GM19468 (cell line): ENCODE measurements at regions not wholly inside any gene's neighbourhood (a gene's known extent, or its start where the extent isn't known, plus 50 kb on each side); places are given as distances from the start of the nearest gene placed in this dataset.
"Not testable (repeated sequence)": the region's sequence is repeated elsewhere in the genome, so short reads cannot be mapped to it uniquely, and the experiment has no call there.

Source experiments
- ATAC-seq: cut with Tn5 transposase; IDR thresholded peaks from one replicate; pipeline ENCODE4 v1.9.1; 2021; ENCODE audit warnings: mild to moderate bottlenecking, moderate library complexity, moderate number of reproducible peaks; ENCODE audit not compliant: unreplicated experiment; ENCODE audit errors: extremely low read depth

- ATAC-seq = not testable (repeated sequence)
These were observed 56.2 kb downstream of the SPATA31A6 start for GRCh38 chr9:42239445-42240260.

- not testable (repeated sequence) for ATAC-seq
These were observed 56.8 kb downstream of the SPATA31A6 start for GRCh38 chr9:42240261-42240579.

GRCh38 chr9:42243211-42243610 is 59.8 kb downstream of the SPATA31A6 start:
- not testable (repeated sequence) for ATAC-seq

- ATAC-seq = not testable (repeated sequence)
These were observed 60.4 kb downstream of the SPATA31A6 start for GRCh38 chr9:42243822-42244221.

- ATAC-seq = not testable (repeated sequence)
These were observed 85.3 kb downstream of the SPATA31A6 start for GRCh38 chr9:42268729-42269128.

- not testable (repeated sequence) for ATAC-seq
These were observed 85.7 kb downstream of the SPATA31A6 start for GRCh38 chr9:42269171-42269570.

GRCh38 chr9:42273191-42273590 is 89.7 kb downstream of the SPATA31A6 start:
- ATAC-seq = not testable (repeated sequence)

- no peak for ATAC-seq
These were observed 91.7 kb downstream of the SPATA31A6 start for GRCh38 chr9:42275141-42275540.

- ATAC-seq = not testable (repeated sequence)
These were observed 99.2 kb downstream of the SPATA31A6 start for GRCh38 chr9:42282531-42283178.

GRCh38 chr9:42283179-42283543 is 99.7 kb downstream of the SPATA31A6 start:
- not testable (repeated sequence) for ATAC-seq

GRCh38 chr9:42286145-42286845 is 102.8 kb downstream of the SPATA31A6 start:
- ATAC-seq = not testable (repeated sequence)

- not testable (repeated sequence) for ATAC-seq
These were observed 104.8 kb downstream of the SPATA31A6 start for GRCh38 chr9:42288002-42288864.

- ATAC-seq = not testable (repeated sequence)
These were observed 105.4 kb downstream of the SPATA31A6 start for GRCh38 chr9:42288865-42289229.

- not testable (repeated sequence) for ATAC-seq
These were observed 116.7 kb downstream of the SPATA31A6 start for GRCh38 chr9:42300124-42300523.

GRCh38 chr9:42306625-42307024 is 123.2 kb downstream of the SPATA31A6 start:
- ATAC-seq = not testable (repeated sequence)

GRCh38 chr9:42307449-42307848 is 124.0 kb downstream of the SPATA31A6 start:
- not testable (repeated sequence) for ATAC-seq

- not testable (repeated sequence) for ATAC-seq
These were observed 127.5 kb downstream of the SPATA31A6 start for GRCh38 chr9:42310972-42311371.

GRCh38 chr9:42316026-42316425 is 132.6 kb downstream of the SPATA31A6 start:
- not testable (repeated sequence) for ATAC-seq

GRCh38 chr9:42317677-42318076 is 134.2 kb downstream of the SPATA31A6 start:
- not testable (repeated sequence) for ATAC-seq
